GM21576 (cell line): ENCODE measurements at regions not wholly inside any gene's neighbourhood (a gene's known extent, or its start where the extent isn't known, plus 50 kb on each side); places are given as distances from the start of the nearest gene placed in this dataset.
"Not testable (repeated sequence)": the region's sequence is repeated elsewhere in the genome, so short reads cannot be mapped to it uniquely, and the experiment has no call there.

Experiments used
- ATAC-seq: cut with Tn5 transposase; IDR thresholded peaks from one replicate; pipeline ENCODE4 v1.9.1; 2021; ENCODE audit warnings: mild to moderate bottlenecking, moderate library complexity; ENCODE audit not compliant: unreplicated experiment

DNA sequence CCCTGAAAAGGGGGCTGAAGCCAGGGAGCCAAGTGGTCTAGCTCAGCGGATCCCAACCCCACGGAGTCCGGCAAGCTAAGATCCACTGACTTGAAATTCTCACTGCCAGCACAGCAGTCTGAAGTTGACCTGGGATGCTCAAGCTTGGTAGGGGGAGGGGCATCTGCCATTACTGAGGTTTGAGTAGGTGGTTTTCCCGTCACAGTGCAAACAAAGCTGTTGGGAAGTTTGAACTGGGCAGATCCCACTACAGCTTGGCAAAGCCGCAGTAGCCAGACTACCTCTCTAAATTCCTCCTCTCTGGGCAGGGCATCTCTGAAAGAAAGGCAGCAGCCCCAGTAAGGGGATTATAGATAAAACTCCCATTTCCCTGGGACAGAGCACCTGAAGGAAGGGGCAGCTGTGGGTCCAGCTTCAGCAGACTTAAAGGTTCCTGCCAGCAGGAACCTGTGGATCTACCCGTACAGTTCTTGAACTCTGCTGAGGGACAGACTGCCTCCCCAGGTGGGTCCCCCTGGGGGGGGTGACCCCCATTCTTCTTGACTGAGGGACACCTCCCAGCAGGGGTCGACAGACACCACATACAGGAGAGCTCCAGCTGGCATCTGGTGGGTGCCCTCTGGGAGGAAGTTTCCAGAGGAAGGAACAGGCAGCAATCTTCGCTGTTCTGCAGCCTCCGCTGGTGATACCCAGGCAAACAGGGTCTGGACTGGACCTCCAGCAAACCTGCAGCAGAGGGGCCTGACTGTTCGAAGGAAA is 156.4 kb upstream of the ETV3 start:
- not testable (repeated sequence) for ATAC-seq

DNA sequence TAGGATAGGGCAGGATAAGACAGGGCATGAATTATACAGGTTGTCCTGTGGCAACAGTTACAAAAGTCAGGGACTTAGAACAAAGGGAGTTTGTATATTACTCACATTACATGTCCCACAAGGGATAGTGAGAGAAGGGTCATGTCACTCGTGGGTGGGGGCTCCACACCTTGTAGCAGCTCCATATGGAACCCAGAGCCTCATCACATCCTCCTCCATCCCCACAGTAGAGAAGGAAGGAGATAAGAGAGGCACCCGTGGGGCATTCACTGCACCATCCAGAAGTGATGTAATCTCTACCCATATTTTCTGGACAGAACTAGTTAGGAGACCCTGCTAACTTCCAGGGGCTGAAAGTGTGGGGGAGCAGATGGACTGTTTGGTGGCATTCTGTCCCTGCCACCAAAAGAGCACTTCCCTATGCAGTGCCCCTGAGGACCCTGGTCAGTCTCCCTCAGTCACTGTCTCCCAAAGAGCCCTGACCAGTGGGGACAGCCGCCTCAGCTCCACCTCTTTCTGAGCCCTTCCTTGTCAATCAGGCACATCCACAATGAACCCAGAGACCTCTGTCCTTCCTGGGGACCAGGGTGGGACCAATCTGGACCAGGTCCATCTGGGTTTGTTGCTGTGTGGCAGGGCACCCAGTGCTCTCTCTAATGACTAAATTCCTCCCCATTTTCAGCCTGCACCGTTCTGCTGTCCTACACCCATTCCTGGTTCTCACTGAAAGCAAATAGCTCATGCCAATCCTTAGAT is 154.8 kb upstream of the ETV3 start:
- no peak for ATAC-seq

DNA sequence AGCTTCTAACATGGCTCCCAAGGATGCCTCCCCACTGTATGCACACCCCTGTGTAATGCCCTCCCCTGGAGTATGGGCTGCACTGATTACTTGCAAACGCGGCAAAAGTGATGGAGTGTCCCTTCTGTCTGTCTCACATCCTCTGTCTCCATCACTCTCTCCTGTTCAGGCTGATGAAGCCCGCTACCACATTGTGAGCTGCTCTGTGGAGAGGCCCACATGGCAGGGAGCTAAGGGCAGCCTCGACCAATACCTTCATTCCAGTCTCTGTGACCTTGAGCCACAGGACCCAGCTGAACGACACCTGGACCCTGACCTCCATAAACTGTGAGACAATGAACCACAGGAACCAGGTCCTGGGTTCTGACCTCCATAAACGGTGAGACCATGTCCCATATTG is 154.1 kb upstream of the ETV3 start:
- no peak for ATAC-seq

- ATAC-seq, result no peak
These were observed 152.9 kb upstream of the ETV3 start for GRCh38 chr1:157291083-157291482.

GRCh38 chr1:157289424-157290105 is 151.4 kb upstream of the ETV3 start:
- no peak for ATAC-seq

DNA sequence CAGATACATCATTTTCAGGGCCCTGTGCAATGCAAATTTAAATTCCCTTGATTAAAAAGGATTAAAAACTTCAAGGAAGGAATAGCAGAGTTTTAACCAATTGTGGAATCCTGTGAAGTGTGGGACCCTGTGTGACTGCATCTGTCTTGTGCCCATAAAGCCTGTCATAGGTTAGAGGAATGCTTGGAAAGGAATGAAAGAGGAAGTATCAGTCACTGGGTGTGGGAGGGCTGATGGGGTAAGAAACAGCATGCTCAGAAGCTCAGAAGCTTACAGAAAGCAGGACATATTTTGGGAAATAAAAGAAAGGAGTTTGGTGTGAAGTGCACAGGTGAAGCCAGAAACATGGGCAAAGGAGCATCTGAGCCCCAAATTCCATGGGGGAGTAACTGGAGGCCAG is 150.8 kb upstream of the ETV3 start:
- no peak for ATAC-seq

DNA sequence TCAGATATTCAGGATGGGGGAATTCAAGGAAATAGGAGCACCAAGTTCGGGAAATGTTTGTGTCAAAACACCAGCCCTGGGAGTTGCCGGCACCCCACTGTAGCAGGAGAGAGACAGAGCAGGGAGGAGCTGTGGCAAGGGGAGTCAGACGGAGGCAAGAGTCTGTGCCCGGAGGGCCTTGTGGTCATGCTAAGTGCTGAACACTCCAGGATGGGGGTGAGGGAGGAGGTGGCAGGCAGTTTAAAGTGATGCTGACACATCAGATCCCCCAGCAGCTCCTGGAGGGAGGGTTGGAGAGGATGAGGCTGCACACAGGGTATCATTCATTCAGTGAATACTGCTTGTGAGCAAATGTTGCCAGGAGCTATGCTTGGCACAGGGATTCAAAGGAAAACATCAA is 150.3 kb upstream of the ETV3 start:
- no peak for ATAC-seq

DNA sequence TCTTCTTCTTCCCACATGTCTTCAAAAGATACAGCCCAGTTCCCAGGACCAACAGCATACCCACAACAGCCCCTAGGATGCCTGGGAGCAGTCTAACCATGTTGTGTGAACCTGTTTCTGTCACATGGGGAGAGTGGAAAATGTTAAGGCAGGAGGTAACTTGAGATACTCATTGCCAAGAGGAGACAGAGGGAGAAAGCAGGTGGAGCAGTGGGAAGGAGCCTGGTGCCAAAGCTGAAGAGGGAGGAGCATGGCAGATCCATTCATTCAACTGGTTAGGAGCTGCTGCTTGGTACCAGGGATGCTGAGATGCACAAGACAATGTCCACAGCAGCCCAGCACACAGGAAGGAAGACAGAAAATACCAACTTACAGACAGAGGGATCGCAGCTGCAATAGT is 149.8 kb upstream of the ETV3 start:
- ATAC-seq, result no peak

GRCh38 chr1:157287462-157287861 is 149.3 kb upstream of the ETV3 start:
- ATAC-seq, result no peak

DNA sequence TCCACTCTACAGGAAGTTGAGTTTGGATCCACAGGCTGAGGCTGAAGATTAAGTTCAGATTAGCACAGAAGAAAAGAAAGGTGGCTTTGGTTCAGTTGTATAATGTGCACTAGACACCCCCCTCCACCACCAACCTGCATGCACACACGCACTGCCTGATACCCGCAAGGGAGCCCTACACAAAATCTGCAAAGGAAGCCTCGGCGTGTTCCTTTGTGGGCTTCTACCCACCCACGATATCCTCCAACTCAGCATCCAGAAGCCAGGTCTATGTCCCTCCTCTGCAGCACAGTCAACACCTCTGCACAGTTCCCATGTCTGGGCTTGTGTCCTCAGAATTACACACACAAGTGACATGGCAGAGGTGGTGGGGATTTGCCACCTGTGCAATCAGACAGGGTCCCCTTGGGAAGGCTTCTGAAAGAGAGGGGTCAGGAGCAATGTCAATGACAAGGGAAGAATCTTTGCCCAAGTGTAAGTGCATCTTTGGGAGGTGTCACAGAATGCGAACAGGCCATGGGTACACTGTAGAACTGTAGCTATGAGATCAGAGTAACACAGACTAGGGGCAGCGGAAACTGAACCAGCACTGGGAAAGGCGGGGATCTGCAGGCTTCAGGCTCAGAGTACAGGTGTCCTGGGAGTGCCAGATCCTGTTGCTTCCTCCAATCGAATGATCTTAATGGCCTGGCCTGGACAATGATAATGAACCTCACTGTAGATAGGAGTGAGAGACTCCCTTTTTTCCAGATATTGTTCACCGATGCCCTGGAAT is 148.6 kb upstream of the ETV3 start:
- ATAC-seq, result no peak

DNA sequence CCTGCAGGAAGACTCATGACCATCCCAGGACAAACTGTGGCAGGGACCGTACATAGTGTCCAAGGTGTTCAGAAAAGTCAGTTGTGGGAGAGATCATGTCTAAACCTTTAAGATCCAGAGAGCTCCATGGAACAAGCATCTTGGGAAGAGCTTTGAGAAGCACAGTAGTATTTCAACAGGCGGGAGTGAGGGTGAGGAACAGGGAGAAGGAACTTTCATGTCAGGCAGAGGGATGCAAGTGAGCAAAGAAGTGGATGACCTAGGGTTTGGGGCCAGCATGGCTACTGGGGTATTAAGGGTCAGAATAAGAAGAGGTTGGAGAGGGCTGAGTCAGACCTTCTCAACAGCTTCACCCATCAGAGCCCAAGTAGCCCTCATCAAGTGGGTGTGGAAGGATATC is 147.9 kb upstream of the ETV3 start:
- no peak for ATAC-seq

GRCh38 chr1:157284451-157284850 is 146.3 kb upstream of the ETV3 start:
- ATAC-seq, result no peak

GRCh38 chr1:157279802-157280140 is 141.6 kb upstream of the ETV3 start:
- no peak for ATAC-seq

DNA sequence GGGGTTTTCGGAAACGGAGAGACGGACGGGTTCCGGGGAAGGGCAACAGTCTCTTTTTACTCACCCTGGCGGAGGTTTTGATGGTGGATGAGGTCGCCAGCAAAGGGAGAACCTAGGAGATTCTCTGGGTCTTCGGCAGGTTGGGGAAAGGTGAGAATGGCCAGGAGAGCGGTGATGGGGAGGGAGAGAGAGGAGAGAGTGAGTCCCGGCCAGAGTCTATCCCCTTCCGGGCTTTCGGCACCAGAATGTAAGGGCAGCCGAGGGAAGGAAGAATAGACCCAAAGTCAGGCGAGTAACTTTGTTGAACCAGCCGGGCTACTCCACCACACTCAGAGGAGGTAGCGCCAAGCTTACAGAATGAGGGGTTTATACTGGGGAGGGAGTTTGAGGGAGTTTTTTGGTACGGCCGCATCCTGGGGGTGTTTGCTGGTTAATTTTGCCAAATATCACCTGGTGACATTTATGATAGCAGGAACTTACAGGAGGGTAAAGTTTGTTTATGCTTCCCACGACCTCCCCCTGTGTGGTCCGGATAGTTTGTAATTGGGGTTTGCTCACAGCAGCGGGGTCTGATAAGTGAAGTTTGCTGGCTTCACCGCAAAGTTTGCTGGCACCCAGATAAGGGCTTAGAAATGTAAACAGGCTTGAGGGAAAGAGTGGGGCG is 141.1 kb upstream of the ETV3 start:
- ATAC-seq, result no peak

DNA sequence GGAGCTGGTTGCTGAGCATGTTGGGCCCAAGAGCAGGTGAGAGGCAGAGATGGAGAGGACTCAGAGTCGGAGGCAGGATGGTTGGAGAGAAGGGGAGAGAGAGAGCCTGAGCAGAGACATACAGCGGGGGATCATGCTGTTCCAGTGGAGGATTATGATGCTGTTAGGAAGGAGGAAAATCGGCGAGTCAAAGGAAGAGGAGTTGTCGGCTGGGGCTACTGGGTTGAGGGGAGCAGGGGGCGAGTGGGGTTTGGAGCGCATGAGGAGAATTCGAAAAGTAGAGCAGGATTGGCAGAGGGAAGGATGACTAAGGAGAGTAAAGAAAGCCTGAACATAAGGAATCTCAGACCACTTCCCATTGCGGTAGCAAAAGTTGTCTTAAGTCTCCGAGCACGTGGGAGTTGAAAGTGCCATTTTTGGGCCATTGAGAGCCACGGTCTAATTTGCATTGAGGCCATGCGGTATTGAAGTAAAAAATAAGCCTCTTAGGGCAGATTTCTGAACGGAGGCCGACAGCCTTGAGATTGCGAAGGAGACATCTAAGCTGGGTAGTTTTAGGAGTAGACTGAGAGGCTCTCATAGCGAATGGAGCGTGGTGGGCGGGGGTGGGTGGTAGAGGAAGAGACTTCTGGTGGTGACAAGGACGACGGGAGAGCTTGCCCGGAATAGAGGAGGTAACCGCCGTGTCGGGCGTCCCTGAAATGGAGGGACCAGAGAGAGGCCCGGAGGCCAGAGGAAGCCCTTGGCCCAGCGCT is 140.4 kb upstream of the ETV3 start:
- no peak for ATAC-seq

GRCh38 chr1:157277913-157278312 is 139.7 kb upstream of the ETV3 start:
- ATAC-seq, result no peak

- ATAC-seq, result no peak
These were observed 139.1 kb upstream of the ETV3 start for GRCh38 chr1:157277281-157277680.

DNA sequence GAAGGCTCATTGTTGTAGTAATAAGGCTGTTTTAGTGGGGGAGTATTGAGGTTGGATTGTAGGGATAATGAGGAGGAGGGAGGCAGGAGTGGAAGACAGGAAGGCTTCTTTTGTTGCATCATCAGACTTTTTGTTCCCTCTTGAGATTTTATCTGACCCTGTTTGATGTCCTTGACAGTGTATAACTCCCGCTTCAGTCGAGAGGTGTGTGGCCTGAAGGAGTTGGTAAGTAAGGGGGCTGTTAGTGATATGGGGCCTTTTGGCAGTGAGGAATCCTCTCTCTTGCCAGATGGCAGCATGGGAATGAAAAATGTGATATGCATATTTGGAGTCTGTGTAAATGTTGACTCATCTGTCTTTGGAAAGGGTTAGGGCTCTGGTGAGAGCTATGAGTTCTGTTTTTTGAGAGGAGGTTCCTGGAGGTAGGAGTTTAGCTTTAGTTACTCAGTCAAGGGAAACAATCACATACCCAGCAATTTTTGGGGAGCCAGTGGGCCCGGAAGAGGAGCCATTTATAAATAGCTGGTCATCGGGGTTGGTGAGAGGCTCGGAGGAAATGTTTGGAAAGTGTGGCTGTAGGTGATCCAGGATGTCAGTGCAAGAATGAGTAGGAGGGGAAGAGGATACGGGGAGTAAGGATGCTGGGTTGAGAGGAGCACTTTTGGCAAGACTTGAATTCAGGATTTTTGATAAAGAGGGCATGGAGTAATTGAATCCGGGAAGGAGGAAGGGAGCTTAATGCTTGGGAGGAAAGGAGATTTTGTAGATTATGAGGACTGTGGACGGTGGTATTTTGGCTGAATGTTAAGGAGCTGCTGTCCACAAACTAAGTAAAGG is 136.7 kb upstream of the ETV3 start:
- ATAC-seq, result no peak
